HG02870 (cell line): ENCODE measurements at regions not wholly inside any gene's neighbourhood (a gene's known extent, or its start where the extent isn't known, plus 50 kb on each side); places are given as distances from the start of the nearest gene placed in this dataset.

Experiments used
- ATAC-seq: cut with Tn5 transposase; IDR thresholded peaks from one replicate; pipeline ENCODE4 v1.9.1; 2021; ENCODE audit warnings: mild to moderate bottlenecking, moderate library complexity; ENCODE audit not compliant: unreplicated experiment

GRCh38 chr2:221210686-221211085 is 361.4 kb downstream of the EPHA4 start:
- ATAC-seq, result no peak

GRCh38 chr2:221211653-221212052 is 360.5 kb downstream of the EPHA4 start:
- no peak for ATAC-seq

- ATAC-seq, result no peak
These were observed 360.0 kb downstream of the EPHA4 start for GRCh38 chr2:221212105-221212504.

- ATAC-seq, result no peak
These were observed 356.6 kb downstream of the EPHA4 start for GRCh38 chr2:221215487-221215886.

GRCh38 chr2:221216636-221217035 is 355.5 kb downstream of the EPHA4 start:
- ATAC-seq, result no peak

GRCh38 chr2:221225752-221226151 is 346.4 kb downstream of the EPHA4 start:
- ATAC-seq, result no peak

GRCh38 chr2:221228214-221228769 is 343.8 kb downstream of the EPHA4 start:
- ATAC-seq, result no peak

- ATAC-seq, result no peak
These were observed 343.0 kb downstream of the EPHA4 start for GRCh38 chr2:221229099-221229498.

- ATAC-seq, result no peak
These were observed 340.6 kb downstream of the EPHA4 start for GRCh38 chr2:221231511-221231910.

GRCh38 chr2:221235941-221236340 is 336.2 kb downstream of the EPHA4 start:
- no peak for ATAC-seq

- ATAC-seq, result no peak
These were observed 331.0 kb downstream of the EPHA4 start for GRCh38 chr2:221241072-221241471.

- no peak for ATAC-seq
These were observed 328.3 kb downstream of the EPHA4 start for GRCh38 chr2:221243771-221244170.

- no peak for ATAC-seq
These were observed 327.1 kb downstream of the EPHA4 start for GRCh38 chr2:221245045-221245444.

- ATAC-seq, result no peak
These were observed 326.3 kb downstream of the EPHA4 start for GRCh38 chr2:221245772-221246171.

- ATAC-seq, result no peak
These were observed 317.8 kb downstream of the EPHA4 start for GRCh38 chr2:221254299-221254698.

- ATAC-seq, result no peak
These were observed 316.2 kb downstream of the EPHA4 start for GRCh38 chr2:221255862-221256261.

GRCh38 chr2:221258464-221258863 is 313.6 kb downstream of the EPHA4 start:
- ATAC-seq, result no peak

- no peak for ATAC-seq
These were observed 309.5 kb downstream of the EPHA4 start for GRCh38 chr2:221262651-221263050.

GRCh38 chr2:221263573-221263972 is 308.5 kb downstream of the EPHA4 start:
- ATAC-seq, result no peak

- no peak for ATAC-seq
These were observed 307.8 kb downstream of the EPHA4 start for GRCh38 chr2:221264318-221264717.

- no peak for ATAC-seq
These were observed 304.2 kb downstream of the EPHA4 start for GRCh38 chr2:221267773-221268425.

GRCh38 chr2:221268631-221269030 is 303.5 kb downstream of the EPHA4 start:
- no peak for ATAC-seq

GRCh38 chr2:221270806-221271205 is 301.3 kb downstream of the EPHA4 start:
- ATAC-seq, result no peak
